Body of pancreas (tissue), 4 donors: ENCODE measurements at regions not wholly inside any gene's neighbourhood (a gene's known extent, or its start where the extent isn't known, plus 50 kb on each side); places are given as distances from the start of the nearest gene placed in this dataset.

Experiments
- ATAC-seq: fragments of 150-250 bp; one replicate; pipeline ENCODE4 v1.9.1; 2016
- DNase-seq, 4 donors: peaks; one replicate each; pipeline ENCODE4 v3.0.0-alpha.2; 2019
- H3K27ac ChIP-seq, 4 donors: fragments of 200-600 bp; sonication (generic); 1 replicate in 3 of 4; 2 replicates in 1 of 4; pipeline versions ENCODE4 v1.5.1 to v1.6.1; 2016 to 2019; ENCODE audit warnings: mild to moderate bottlenecking in 1 of 4, mixed read lengths in 1 of 4, moderate library complexity in 1 of 4
- H3K27me3 ChIP-seq, 2 donors: fragments of 200-600 bp; sonication (generic); one replicate each; pipeline ENCODE4 v1.6.0; 2016; ENCODE audit warnings: mild to moderate bottlenecking in 1 of 2
- H3K36me3 ChIP-seq, 2 donors: fragments of 200-600 bp; sonication (generic); replicated peaks in 1 of 2; 2 replicates each; pipeline ENCODE4 v1.5.1; 2016; ENCODE audit warnings: low read depth in 2 of 2; ENCODE audit not compliant: insufficient read depth in 1 of 2
- H3K4me1 ChIP-seq: fragments of 200-600 bp; sonication (generic); one replicate; pipeline ENCODE4 v1.6.0; 2016
- H3K4me3 ChIP-seq, 2 donors: fragments of 200-600 bp; sonication (generic); 1 replicate in 1 of 2; 2 replicates in 1 of 2; pipeline ENCODE4 v1.5.1; 2016 to 2019
- H3K9me3 ChIP-seq, 3 donors: fragments of 200-600 bp; sonication (generic); 1 replicate in 2 of 3; 2 replicates in 1 of 3; pipeline ENCODE4 v1.5.1; 2016
- POLR2A ChIP-seq, 3 donors: fragments of 450-650 bp; IDR thresholded peaks; one replicate each; pipeline ENCODE4 v1.6.1; 2016; ENCODE audit warnings: antibody characterized with exemption in 3 of 3, mild to moderate bottlenecking in 2 of 3
- WGBS, 2 donors: methylation state at CpG; one replicate each; pipeline ENCODE4 v1.1.5; 2017; 5-methylcytosine and 5-hydroxymethylcytosine counted together
- intact Hi-C: fragments of 100-400 bp; cut with DNase I; formaldehyde crosslinking; loops from one replicate; pipeline ENCODE4 v1.15.1; 2023
- TF ChIP-seq, protein P1 (sequence below), 7 experiments: fragments of 450-650 bp in 4 of 7; fragments of 200-600 bp in 3 of 7; sonication (generic) in 3 of 7; IDR thresholded peaks; one replicate each; pipeline ENCODE4 v1.5.1; 2016 to 2019; ENCODE audit warnings: antibody characterized with exemption in 7 of 7

- TF ChIP-seq POLR2A (IDR thresholded peaks at IDR 0.05), result no peak
- TF ChIP-seq, protein P1, sequence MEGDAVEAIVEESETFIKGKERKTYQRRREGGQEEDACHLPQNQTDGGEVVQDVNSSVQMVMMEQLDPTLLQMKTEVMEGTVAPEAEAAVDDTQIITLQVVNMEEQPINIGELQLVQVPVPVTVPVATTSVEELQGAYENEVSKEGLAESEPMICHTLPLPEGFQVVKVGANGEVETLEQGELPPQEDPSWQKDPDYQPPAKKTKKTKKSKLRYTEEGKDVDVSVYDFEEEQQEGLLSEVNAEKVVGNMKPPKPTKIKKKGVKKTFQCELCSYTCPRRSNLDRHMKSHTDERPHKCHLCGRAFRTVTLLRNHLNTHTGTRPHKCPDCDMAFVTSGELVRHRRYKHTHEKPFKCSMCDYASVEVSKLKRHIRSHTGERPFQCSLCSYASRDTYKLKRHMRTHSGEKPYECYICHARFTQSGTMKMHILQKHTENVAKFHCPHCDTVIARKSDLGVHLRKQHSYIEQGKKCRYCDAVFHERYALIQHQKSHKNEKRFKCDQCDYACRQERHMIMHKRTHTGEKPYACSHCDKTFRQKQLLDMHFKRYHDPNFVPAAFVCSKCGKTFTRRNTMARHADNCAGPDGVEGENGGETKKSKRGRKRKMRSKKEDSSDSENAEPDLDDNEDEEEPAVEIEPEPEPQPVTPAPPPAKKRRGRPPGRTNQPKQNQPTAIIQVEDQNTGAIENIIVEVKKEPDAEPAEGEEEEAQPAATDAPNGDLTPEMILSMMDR (IDR thresholded peaks at IDR 0.05), result no peak
- Histone ChIP-seq H3K9me3 (no peaks in the 10 kb centered on the region), H3K36me3 (no peaks in the 10 kb centered on the region), H3K4me1 (no peaks in the 10 kb centered on the region), H3K27ac (no peak overlapping the region), H3K4me3 (no peak overlapping the region), H3K27me3 (no peaks in the 10 kb centered on the region)
- 62 to 66% methylated on average over 3 of the region's 3 CpGs for whole genome bisulfite sequencing, 2 donors
- ATAC-seq, result no peak
- DNase-seq, result no peak
- intact Hi-C loops, result no loop called here
Measured at GRCh38 chr3:5687230-5687629, 499.7 kb downstream of the EDEM1 start.

DNA sequence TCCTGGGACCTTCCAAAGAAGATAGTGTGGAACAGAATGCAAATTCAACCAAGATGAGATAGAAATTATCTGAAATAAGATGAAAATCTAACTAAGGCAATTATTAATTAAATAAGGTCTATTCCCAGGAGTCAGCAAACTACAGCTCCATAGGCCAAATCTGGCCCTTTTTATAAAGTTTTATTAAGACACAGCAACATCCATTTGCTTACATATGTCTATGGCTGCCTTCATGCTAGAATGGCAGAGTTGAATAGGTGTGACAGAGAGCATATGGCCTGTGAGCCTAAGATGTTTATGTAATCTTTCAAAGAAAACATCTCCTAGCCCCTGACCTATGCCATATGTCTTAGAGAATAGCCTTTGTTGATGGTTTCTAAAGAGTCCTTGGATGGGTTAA is 503.0 kb downstream of the EDEM1 start:
- DNase-seq (no peak), ATAC-seq (no peak)
- no peak overlapping the region for H3K27ac ChIP-seq
- H3K4me3 ChIP-seq, result no peak overlapping the region
- H3K36me3 ChIP-seq, result no peaks in the 10 kb centered on the region
- no peaks in the 10 kb centered on the region for H3K4me1 ChIP-seq
- H3K9me3 ChIP-seq, result no peaks in the 10 kb centered on the region
- intact Hi-C loops, result no loop called here
- no peak for TF ChIP-seq POLR2A (IDR thresholded peaks at IDR 0.05)
- TF ChIP-seq, protein P1 (IDR thresholded peaks at IDR 0.05), result no peak
- no peaks in the 10 kb centered on the region for H3K27me3 ChIP-seq

GRCh38 chr3:5690904-5691532 is 503.5 kb downstream of the EDEM1 start:
- Histone ChIP-seq H3K27ac (no peak overlapping the region), H3K36me3 (no peaks in the 10 kb centered on the region), H3K27me3 (no peaks in the 10 kb centered on the region), H3K4me3 (no peak overlapping the region), H3K9me3 (no peaks in the 10 kb centered on the region), H3K4me1 (no peaks in the 10 kb centered on the region)
- TF ChIP-seq POLR2A (IDR thresholded peaks at IDR 0.05), result no peak
- TF ChIP-seq, protein P1 (IDR thresholded peaks at IDR 0.05), result no peak
- ATAC-seq (no peak), DNase-seq (no peak)
- intact Hi-C loops, result no loop called here
- 60 to 74% methylated on average over 3 of the region's 3 CpGs for WGBS, 2 donors

- Histone ChIP-seq H3K4me3 (no peak overlapping the region), H3K4me1 (no peaks in the 10 kb centered on the region), H3K27me3 (no peaks in the 10 kb centered on the region), H3K9me3 (no peaks in the 10 kb centered on the region), H3K36me3 (no peaks in the 10 kb centered on the region), H3K27ac (no peak overlapping the region)
- DNase-seq (no peak), ATAC-seq (no peak)
- TF ChIP-seq, protein P1 (IDR thresholded peaks at IDR 0.05), result no peak
- no peak for TF ChIP-seq POLR2A (IDR thresholded peaks at IDR 0.05)
- WGBS, 2 donors, result 59 to 75% methylated on average over 7 of the region's 7 CpGs
- intact Hi-C loops, result no loop called here
Measured at GRCh38 chr3:5692446-5692845, 504.9 kb downstream of the EDEM1 start.

- Histone ChIP-seq H3K36me3 (no peaks in the 10 kb centered on the region), H3K9me3 (no peaks in the 10 kb centered on the region), H3K4me1 (no peaks in the 10 kb centered on the region), H3K27me3 (no peaks in the 10 kb centered on the region), H3K4me3 (no peak overlapping the region), H3K27ac (no peak overlapping the region)
- ATAC-seq (no peak), DNase-seq (no peak)
- intact Hi-C loops, result no loop called here
- TF ChIP-seq, protein P1 (IDR thresholded peaks at IDR 0.05), result no peak
- TF ChIP-seq POLR2A (IDR thresholded peaks at IDR 0.05), result no peak
- 61 to 65% methylated on average over 1 of the region's 1 CpG for WGBS, 2 donors
Measured at GRCh38 chr3:5694266-5694665, 506.8 kb downstream of the EDEM1 start.
